ENCODE measurements at regions not wholly inside any gene's neighbourhood (a gene's known extent, or its start where the extent isn't known, plus 50 kb on each side); places are given as distances from the start of the nearest gene placed in this dataset.

DNA sequence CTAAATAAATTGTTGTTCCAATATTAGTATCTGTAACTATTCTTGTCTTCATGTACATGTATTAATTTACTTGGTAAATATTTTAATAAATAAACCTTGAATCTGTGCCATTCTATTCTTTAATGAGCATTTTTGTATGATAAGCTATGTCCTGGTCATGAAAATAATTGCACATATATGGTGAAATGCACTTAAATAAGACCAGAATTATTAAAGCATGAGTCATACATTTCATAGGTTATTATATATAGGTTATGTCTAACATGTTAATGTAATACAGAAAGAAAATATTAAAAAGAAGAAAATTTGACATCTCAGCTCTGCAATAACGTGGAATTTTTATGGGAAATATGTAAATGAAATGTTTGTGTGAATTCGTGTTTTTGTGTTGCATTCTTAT lies 1168.1 kb downstream of the TAF11L14 start:
- H3K9me3 ChIP-seq, result no peaks in the 10 kb centered on the region
- H3K36me3 ChIP-seq, result no peaks in the 10 kb centered on the region
- no peaks in the 10 kb centered on the region for H3K4me1 ChIP-seq
- TF ChIP-seq POLR2A (IDR thresholded peaks at IDR 0.05) (no peak), POLR2AphosphoS5 (IDR thresholded peaks at IDR 0.05; ENCODE audit: insufficient read depth in 1 of 2, low read depth in 1 of 2) (no peak)
- TF ChIP-seq, protein P1, sequence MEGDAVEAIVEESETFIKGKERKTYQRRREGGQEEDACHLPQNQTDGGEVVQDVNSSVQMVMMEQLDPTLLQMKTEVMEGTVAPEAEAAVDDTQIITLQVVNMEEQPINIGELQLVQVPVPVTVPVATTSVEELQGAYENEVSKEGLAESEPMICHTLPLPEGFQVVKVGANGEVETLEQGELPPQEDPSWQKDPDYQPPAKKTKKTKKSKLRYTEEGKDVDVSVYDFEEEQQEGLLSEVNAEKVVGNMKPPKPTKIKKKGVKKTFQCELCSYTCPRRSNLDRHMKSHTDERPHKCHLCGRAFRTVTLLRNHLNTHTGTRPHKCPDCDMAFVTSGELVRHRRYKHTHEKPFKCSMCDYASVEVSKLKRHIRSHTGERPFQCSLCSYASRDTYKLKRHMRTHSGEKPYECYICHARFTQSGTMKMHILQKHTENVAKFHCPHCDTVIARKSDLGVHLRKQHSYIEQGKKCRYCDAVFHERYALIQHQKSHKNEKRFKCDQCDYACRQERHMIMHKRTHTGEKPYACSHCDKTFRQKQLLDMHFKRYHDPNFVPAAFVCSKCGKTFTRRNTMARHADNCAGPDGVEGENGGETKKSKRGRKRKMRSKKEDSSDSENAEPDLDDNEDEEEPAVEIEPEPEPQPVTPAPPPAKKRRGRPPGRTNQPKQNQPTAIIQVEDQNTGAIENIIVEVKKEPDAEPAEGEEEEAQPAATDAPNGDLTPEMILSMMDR (IDR thresholded peaks at IDR 0.05), result no peak
- no peaks in the 10 kb centered on the region for H3K27me3 ChIP-seq
- H3K4me3 ChIP-seq, result no peak overlapping the region
- no peak overlapping the region for H3K27ac ChIP-seq
- intact Hi-C loops (cut with DNase I), result no loop called here
- no peak for DNase-seq (ENCODE audit: extremely low spot score in 2 of 2)

DNA sequence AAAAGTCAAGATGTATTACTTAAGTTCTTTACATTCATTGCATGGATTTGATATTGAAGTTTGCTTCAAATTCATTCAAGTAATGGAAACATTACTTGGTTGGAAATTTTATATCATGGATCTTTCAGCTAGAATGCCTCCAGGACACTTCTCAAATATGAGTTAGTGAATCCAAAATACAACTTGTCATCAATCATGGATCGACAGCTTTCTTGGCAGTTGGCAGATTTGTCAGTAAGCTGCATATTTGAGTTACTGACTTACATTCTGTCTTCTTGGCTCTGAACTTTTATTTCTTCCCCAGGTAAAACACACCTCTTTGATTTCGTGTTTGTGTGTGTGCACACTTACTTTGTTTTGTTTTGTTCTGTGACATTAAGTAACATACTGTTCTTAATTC lies 1171.1 kb downstream of the TAF11L14 start:
- H3K27me3 ChIP-seq, result no peaks in the 10 kb centered on the region
- no peaks in the 10 kb centered on the region for H3K36me3 ChIP-seq
- intact Hi-C loops (cut with DNase I), result no loop called here
- TF ChIP-seq POLR2A (IDR thresholded peaks at IDR 0.05) (no peak), POLR2AphosphoS5 (IDR thresholded peaks at IDR 0.05; ENCODE audit: insufficient read depth in 1 of 2, low read depth in 1 of 2) (no peak)
- TF ChIP-seq, protein P1 (IDR thresholded peaks at IDR 0.05), result no peak
- no peak overlapping the region for H3K27ac ChIP-seq
- H3K4me1 ChIP-seq, result no peaks in the 10 kb centered on the region
- H3K4me3 ChIP-seq, result no peak overlapping the region
- no peak for DNase-seq (ENCODE audit: extremely low spot score in 2 of 2)
- H3K9me3 ChIP-seq, result no peaks in the 10 kb centered on the region

DNA sequence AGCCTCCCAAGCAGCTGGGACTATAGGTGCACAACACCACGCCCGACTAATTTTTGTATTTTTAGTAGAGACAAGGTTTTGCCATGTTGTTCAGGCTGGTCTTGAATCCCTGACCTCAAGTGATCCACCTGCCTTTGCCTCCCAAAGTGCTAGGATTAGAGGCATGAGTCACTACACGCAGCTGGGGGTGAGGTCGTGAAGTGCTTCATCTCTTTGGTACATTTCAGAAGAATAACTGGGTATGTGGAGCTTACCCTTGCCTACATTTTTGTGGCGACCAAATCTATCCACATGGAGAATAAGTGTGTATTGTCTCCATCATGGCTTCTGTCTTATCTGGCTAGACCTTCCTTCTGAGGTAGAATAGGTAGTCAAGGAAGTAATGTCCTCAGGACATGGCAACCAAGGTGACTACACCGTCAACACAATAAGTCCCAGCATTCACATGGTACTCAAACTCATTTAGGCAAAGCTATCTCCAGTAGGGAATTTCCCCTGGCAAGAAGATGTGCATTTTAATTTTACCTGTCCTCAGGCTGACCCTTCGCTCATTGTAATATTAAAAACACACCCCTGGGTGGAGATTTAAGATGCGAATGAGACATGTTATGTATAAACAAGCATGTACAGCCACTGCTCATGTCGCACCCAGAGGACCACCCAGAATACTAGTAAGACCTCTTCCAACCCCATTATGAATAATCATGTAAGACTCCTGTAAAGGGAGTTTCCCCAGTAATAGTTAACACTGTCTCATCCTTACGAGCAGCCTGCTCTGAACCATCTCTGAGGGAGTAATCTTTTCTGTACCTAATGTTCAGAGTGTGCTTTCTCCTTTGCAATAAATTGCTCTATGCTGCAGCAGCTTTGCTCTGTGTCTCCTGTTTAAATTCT lies 1173.2 kb downstream of the TAF11L14 start:
- H3K4me3 ChIP-seq, result no peak overlapping the region
- TF ChIP-seq POLR2A (IDR thresholded peaks at IDR 0.05) (no peak), POLR2AphosphoS5 (IDR thresholded peaks at IDR 0.05; ENCODE audit: insufficient read depth in 1 of 2, low read depth in 1 of 2) (no peak)
- TF ChIP-seq, protein P1 (IDR thresholded peaks at IDR 0.05), result no peak
- H3K4me1 ChIP-seq, result no peaks in the 10 kb centered on the region
- DNase-seq (ENCODE audit: extremely low spot score in 2 of 2), result no peak
- no peaks in the 10 kb centered on the region for H3K27me3 ChIP-seq
- H3K36me3 ChIP-seq, result no peaks in the 10 kb centered on the region
- no peak overlapping the region for H3K27ac ChIP-seq
- intact Hi-C loops (cut with DNase I), result no loop called here
- no peaks in the 10 kb centered on the region for H3K9me3 ChIP-seq

DNA sequence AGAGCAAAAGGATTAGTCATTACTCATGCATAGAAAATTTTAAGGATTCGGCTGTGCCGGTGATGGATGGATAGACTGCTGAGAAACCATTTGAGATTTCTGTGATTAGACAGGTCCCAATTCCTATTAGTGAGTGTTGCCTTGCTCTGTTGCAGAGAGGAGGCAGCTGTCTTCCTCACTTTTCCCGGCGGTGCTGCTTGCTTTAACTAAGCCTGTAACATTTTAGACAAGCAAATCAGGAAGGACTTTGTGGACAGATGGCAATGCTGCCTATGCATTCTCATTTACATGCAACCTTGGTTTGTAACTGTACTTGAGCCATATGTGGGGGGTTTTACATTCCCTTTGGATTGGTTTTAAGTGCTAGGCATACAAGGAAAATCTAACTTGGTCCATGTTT lies 1176.3 kb downstream of the CDH18 start:
- Histone ChIP-seq H3K4me3 (no peak overlapping the region), H3K36me3 (no peaks in the 10 kb centered on the region), H3K4me1 (no peaks in the 10 kb centered on the region), H3K9me3 (no peaks in the 10 kb centered on the region), H3K27ac (no peak overlapping the region), H3K27me3 (no peaks in the 10 kb centered on the region)
- intact Hi-C loops (cut with DNase I), result no loop called here
- TF ChIP-seq, protein P1 (IDR thresholded peaks at IDR 0.05), result no peak
- TF ChIP-seq POLR2AphosphoS5 (IDR thresholded peaks at IDR 0.05; ENCODE audit: insufficient read depth in 1 of 2, low read depth in 1 of 2) (no peak), POLR2A (IDR thresholded peaks at IDR 0.05) (no peak)
- DNase-seq (ENCODE audit: extremely low spot score in 2 of 2), result no peak

DNA sequence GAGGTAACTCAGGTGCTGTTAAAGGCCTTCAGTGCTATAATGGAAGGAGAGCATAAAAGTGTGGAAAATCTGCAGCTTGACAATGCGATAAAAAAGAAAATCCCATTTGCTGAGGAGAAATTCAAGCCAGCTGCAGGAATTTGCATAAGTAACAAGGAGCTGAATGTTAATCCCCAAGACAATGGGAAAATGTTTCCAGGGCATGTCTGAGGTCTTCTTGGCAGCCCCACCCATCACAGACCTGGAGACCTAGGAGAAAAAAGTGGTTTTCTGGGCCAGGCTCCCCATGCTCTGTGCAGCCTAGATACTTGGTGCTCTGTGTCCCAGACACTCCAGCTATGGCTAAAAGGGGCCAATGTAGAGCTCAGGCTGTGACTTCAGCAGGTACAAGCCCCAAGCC lies 1159.6 kb downstream of the CDH18 start:
- H3K36me3 ChIP-seq, result no peaks in the 10 kb centered on the region
- H3K9me3 ChIP-seq, result no peaks in the 10 kb centered on the region
- no peaks in the 10 kb centered on the region for H3K4me1 ChIP-seq
- intact Hi-C loops (cut with DNase I), result no loop called here
- no peaks in the 10 kb centered on the region for H3K27me3 ChIP-seq
- H3K4me3 ChIP-seq, result no peak overlapping the region
- TF ChIP-seq POLR2A (IDR thresholded peaks at IDR 0.05) (no peak), POLR2AphosphoS5 (IDR thresholded peaks at IDR 0.05; ENCODE audit: insufficient read depth in 1 of 2, low read depth in 1 of 2) (no peak)
- TF ChIP-seq, protein P1 (IDR thresholded peaks at IDR 0.05), result no peak
- no peak overlapping the region for H3K27ac ChIP-seq
- DNase-seq (ENCODE audit: extremely low spot score in 2 of 2), result no peak

All from vagina (tissue), 2 donors.